SU-DHL-6 (cell line): ENCODE measurements at regions not wholly inside any gene's neighbourhood (a gene's known extent, or its start where the extent isn't known, plus 50 kb on each side); places are given as distances from the start of the nearest gene placed in this dataset.
"Not testable (repeated sequence)": the region's sequence is repeated elsewhere in the genome, so short reads cannot be mapped to it uniquely, and the experiment has no call there.

ENCODE experiments used
- H2AFZ ChIP-seq: fragments of 200-600 bp; sonication (generic); 2 replicates; pipeline ENCODE4 v1.6.1; 2014; ENCODE audit warnings: low read depth, mild to moderate bottlenecking, moderate library complexity, mixed read lengths, antibody characterized with exemption, low read length; ENCODE audit not compliant: severe bottlenecking
- H3F3A ChIP-seq: fragments of 200-600 bp; shearing (Covaris generic); 2 replicates; pipeline ENCODE4 v1.6.0; 2016; ENCODE audit warnings: antibody characterized with exemption, mild to moderate bottlenecking; ENCODE audit not compliant: insufficient read depth
- H3K27ac ChIP-seq: fragments of 200-600 bp; sonication (generic); 2 replicates; pipeline ENCODE4 v1.5.1; 2016; ENCODE audit warnings: low read depth, mild to moderate bottlenecking, low read length, moderate library complexity, mixed read lengths
- H3K27me3 ChIP-seq: fragments of 200-600 bp; sonication (generic), shearing (Covaris generic); 2 replicates; pipeline ENCODE4 v1.6.0; 2014; ENCODE audit warnings: mild to moderate bottlenecking, low read length
- H3K36me3 ChIP-seq: fragments of 200-600 bp; sonication (generic); 2 replicates; pipeline ENCODE4 v1.6.1; 2014; ENCODE audit warnings: mild to moderate bottlenecking, low read length, mixed read lengths
- H3K4me2 ChIP-seq: fragments of 300-600, 200-600 bp; shearing (Covaris generic), sonication (generic); 2 replicates; pipeline ENCODE4 v1.6.0; 2014; ENCODE audit warnings: low read length, low read depth, mild to moderate bottlenecking; ENCODE audit not compliant: poor library complexity, severe bottlenecking
- H3K4me3 ChIP-seq: fragments of 200-600 bp; sonication (generic); 2 replicates; pipeline ENCODE4 v1.5.1; 2014; ENCODE audit warnings: antibody characterized with exemption, low read length, mild to moderate bottlenecking, mixed read lengths; ENCODE audit not compliant: insufficient read depth, poor library complexity, severe bottlenecking
- H3K79me2 ChIP-seq: fragments of 200-600 bp; sonication (generic); 2 replicates; pipeline ENCODE4 v1.6.1; 2014; ENCODE audit warnings: mild to moderate bottlenecking, low read length, moderate library complexity; ENCODE audit not compliant: insufficient read depth
- H3K9ac ChIP-seq: fragments of 200-600 bp; sonication (generic); 2 replicates; pipeline ENCODE4 v1.7.0; 2014; ENCODE audit warnings: mild to moderate bottlenecking, low read length
- H3K9me2 ChIP-seq: fragments of 200-600 bp; sonication (generic); replicated peaks from 2 replicates; pipeline ENCODE4 v1.6.1; 2014; ENCODE audit warnings: low read length; ENCODE audit not compliant: insufficient read depth
- H3K9me3 ChIP-seq: fragments of 200-600 bp; sonication (generic); 2 replicates; pipeline ENCODE4 v1.6.1; 2014; ENCODE audit warnings: low read length, mixed read lengths; ENCODE audit not compliant: insufficient read depth
- H4K20me1 ChIP-seq: fragments of 200-600 bp; sonication (generic); 2 replicates; pipeline ENCODE4 v1.6.1; 2014; ENCODE audit warnings: low read depth, mild to moderate bottlenecking, antibody characterized with exemption, low read length, moderate library complexity, mixed read lengths
- EZH2phosphoT487 ChIP-seq: fragments of 200-600 bp; sonication (generic), shearing (Covaris generic); conservative IDR thresholded peaks from 2 replicates; pipeline ENCODE4 v1.6.1; 2018; ENCODE audit warnings: mild to moderate bottlenecking, antibody characterized with exemption, low read length, moderate library complexity, mixed read lengths
- TF ChIP-seq, protein P1 (sequence below): fragments of 200-600 bp; sonication (generic); IDR thresholded peaks from one replicate; pipeline ENCODE4 v1.5.1; 2017; ENCODE audit warnings: antibody characterized with exemption, mild to moderate bottlenecking, low read length, moderate library complexity; ENCODE audit not compliant: insufficient read depth, poor library complexity, severe bottlenecking

DNA sequence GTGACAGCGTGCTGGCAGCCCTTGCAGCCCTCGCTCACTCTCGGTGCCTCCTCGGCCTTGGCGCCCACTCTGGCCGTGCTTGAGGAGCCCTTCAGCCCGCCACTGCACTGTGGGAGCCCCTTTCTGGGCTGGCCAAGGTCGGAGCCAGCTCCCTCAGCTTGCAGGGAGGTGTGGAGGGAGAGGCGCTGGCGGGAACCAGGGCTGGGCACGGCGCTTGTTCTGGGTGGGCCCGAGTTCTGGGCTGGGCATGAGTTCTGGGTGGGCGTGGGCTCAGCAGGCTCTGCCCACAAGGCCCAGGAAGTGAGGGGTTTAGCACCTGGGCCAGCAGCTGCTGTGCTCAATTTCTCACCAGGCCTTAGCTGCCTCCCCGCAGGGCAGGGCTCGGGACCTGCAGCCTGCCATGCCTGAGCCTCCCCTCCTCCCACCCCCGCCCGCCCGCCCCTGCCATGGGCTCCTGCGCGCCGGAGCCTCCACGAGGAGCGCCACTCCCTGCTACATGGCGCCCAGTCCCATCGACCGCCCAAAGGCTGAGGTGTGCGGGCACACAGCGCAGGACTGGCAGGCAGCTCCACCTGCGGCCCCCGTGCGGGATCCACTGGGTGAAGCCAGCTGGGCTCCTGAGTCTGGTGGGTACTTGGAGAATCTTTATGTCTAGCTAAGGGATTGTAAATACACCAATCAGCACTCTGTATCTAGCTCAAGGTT is 169.7 kb downstream of the DEPDC1B start:
- not testable (repeated sequence) for H3K27me3 ChIP-seq, H3K36me3 ChIP-seq, H3K79me2 ChIP-seq, H3K9ac ChIP-seq, H4K20me1 ChIP-seq, H3F3A ChIP-seq, H2AFZ ChIP-seq, H3K4me3 ChIP-seq, H3K9me2 ChIP-seq, H3K27ac ChIP-seq, H3K4me2 ChIP-seq, H3K9me3 ChIP-seq

- H3K4me2 ChIP-seq = no peak overlapping the region
- H3K4me3 ChIP-seq = no peak overlapping the region
- no peak for TF ChIP-seq EZH2phosphoT487
- TF ChIP-seq, protein P1, sequence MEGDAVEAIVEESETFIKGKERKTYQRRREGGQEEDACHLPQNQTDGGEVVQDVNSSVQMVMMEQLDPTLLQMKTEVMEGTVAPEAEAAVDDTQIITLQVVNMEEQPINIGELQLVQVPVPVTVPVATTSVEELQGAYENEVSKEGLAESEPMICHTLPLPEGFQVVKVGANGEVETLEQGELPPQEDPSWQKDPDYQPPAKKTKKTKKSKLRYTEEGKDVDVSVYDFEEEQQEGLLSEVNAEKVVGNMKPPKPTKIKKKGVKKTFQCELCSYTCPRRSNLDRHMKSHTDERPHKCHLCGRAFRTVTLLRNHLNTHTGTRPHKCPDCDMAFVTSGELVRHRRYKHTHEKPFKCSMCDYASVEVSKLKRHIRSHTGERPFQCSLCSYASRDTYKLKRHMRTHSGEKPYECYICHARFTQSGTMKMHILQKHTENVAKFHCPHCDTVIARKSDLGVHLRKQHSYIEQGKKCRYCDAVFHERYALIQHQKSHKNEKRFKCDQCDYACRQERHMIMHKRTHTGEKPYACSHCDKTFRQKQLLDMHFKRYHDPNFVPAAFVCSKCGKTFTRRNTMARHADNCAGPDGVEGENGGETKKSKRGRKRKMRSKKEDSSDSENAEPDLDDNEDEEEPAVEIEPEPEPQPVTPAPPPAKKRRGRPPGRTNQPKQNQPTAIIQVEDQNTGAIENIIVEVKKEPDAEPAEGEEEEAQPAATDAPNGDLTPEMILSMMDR = no peak
- no peaks in the 10 kb centered on the region for H3K36me3 ChIP-seq
- no peaks in the 10 kb centered on the region for H3K9me3 ChIP-seq
- H3F3A ChIP-seq = no peaks in the 10 kb centered on the region
- no peaks in the 10 kb centered on the region for H4K20me1 ChIP-seq
- H3K79me2 ChIP-seq = no peaks in the 10 kb centered on the region
- H3K27me3 ChIP-seq = no peaks in the 10 kb centered on the region
- no peaks in the 10 kb centered on the region for H3K9me2 ChIP-seq
- no peak overlapping the region for H2AFZ ChIP-seq
- H3K9ac ChIP-seq = no peak overlapping the region
- no peak overlapping the region for H3K27ac ChIP-seq
Measured at GRCh38 chr5:60529001-60529400, 171.0 kb downstream of the DEPDC1B start.

GRCh38 chr5:60527072-60527471 is 172.9 kb downstream of the DEPDC1B start:
- Histone ChIP-seq H3K9me2 (no peaks in the 10 kb centered on the region), H3K36me3 (no peaks in the 10 kb centered on the region), H3K27ac (no peak overlapping the region), H4K20me1 (no peaks in the 10 kb centered on the region), H2AFZ (no peak overlapping the region), H3K9me3 (no peaks in the 10 kb centered on the region), H3K4me2 (no peak overlapping the region), H3F3A (no peaks in the 10 kb centered on the region), H3K79me2 (no peaks in the 10 kb centered on the region), H3K27me3 (no peaks in the 10 kb centered on the region), H3K4me3 (no peak overlapping the region), H3K9ac (no peak overlapping the region)
- TF ChIP-seq EZH2phosphoT487 = no peak
- TF ChIP-seq, protein P1 = no peak

DNA sequence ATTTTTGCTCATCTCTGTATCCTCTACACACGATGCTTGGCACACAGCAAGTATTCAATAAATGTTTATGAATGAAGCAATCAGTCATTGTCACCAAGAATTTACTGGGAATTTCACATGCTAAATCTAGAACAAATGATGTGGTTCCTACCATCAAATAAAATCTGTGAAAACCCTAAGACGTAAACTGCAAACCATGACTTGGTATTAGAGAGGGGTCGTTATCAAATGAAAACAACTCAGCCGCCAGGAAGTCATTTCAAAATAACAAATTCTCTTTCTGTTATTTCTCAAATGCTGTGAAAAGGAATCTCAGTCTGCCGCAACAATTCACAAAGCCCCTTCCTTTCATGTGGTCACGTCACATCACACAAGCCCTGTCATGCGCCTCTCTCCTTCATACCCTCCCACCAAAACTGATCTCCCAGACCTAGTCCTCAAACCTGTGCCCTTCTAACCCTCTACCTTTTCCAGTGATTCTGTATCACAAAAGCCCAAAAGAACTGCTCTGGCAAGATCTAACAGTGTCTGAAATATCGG is 173.6 kb downstream of the DEPDC1B start:
- Histone ChIP-seq H4K20me1 (no peaks in the 10 kb centered on the region), H3K27me3 (no peaks in the 10 kb centered on the region), H3K9ac (no peak overlapping the region), H3K4me2 (no peak overlapping the region), H3K4me3 (no peak overlapping the region), H2AFZ (no peak overlapping the region), H3K79me2 (no peaks in the 10 kb centered on the region), H3K9me2 (no peaks in the 10 kb centered on the region), H3K36me3 (no peaks in the 10 kb centered on the region), H3K27ac (no peak overlapping the region), H3F3A (no peaks in the 10 kb centered on the region), H3K9me3 (no peaks in the 10 kb centered on the region)
- TF ChIP-seq EZH2phosphoT487 = no peak
- TF ChIP-seq, protein P1 = no peak
